ENCODE measurements at regions not wholly inside any gene's neighbourhood (a gene's known extent, or its start where the extent isn't known, plus 50 kb on each side); places are given as distances from the start of the nearest gene placed in this dataset.
"Not testable (repeated sequence)": the region's sequence is repeated elsewhere in the genome, so short reads cannot be mapped to it uniquely, and the experiment has no call there.

- H3K4me3 ChIP-seq (ENCODE audit: low read depth, low read length) = no peak overlapping the region
- no peak for DNase-seq (ENCODE audit: low read depth)
- TF ChIP-seq CTCF (IDR thresholded peaks at IDR 0.05; ENCODE audit: control insufficient read depth, extremely low read depth, insufficient read depth) = no peak
Observed at GRCh38 chr5:25481463-25481862, 836.7 kb upstream of the CDH10 start.

DNA sequence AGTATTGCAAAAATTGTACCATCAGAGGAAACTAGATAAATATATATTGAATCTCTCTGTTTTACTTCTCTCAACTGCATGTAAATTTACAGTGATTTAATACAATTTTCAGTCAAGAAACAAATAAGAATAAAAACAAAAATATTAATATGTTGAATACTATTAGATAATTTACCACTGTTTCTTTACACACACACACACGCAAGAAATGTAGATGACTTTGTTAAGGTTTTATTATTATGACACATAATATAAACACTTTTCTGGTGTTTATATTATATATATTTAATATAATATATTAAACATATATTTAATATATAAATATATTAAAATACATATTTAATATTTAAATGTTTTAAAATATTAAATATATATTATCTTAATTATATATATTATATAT lies 814.3 kb upstream of the CDH10 start:
- H3K4me3 ChIP-seq (ENCODE audit: low read depth, low read length) = no peak overlapping the region
- DNase-seq (ENCODE audit: low read depth) = no peak
- no peak for TF ChIP-seq CTCF (IDR thresholded peaks at IDR 0.05; ENCODE audit: control insufficient read depth, extremely low read depth, insufficient read depth)

GRCh38 chr5:25458628-25459027 lies 813.9 kb upstream of the CDH10 start:
- no peak for DNase-seq (ENCODE audit: low read depth)
- no peak for TF ChIP-seq CTCF (IDR thresholded peaks at IDR 0.05; ENCODE audit: control insufficient read depth, extremely low read depth, insufficient read depth)

GRCh38 chr5:25453500-25453899 lies 808.7 kb upstream of the CDH10 start:
- no peak for DNase-seq (ENCODE audit: low read depth)
- TF ChIP-seq CTCF (IDR thresholded peaks at IDR 0.05; ENCODE audit: control insufficient read depth, extremely low read depth, insufficient read depth) = no peak

More at GRCh38 chr5:25458628-25459027, 813.9 kb upstream of the CDH10 start:
- no peak overlapping the region for H3K4me3 ChIP-seq (ENCODE audit: low read depth, low read length)

DNA sequence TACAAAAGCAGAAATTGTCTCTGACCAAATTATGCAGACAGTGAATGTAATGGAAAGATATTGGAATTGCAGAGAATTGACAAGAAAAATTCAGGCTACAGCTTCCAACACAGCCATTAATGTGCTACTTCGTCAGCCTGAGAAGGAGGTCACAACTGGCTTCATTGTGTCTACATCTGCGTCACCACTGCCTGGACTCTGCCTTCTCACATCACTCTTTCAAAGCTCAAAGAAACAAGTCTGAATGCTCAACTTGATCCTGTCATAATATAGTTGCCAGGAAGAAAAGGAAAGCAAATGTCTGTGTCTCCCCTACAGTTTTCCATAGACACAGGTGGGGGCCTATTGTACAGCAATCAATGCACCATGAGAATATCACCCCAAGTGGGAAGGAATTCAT lies 806.5 kb upstream of the CDH10 start:
- no peak overlapping the region for H3K4me3 ChIP-seq (ENCODE audit: low read depth, low read length)
- DNase-seq (ENCODE audit: low read depth) = no peak
- no peak for TF ChIP-seq CTCF (IDR thresholded peaks at IDR 0.05; ENCODE audit: control insufficient read depth, extremely low read depth, insufficient read depth)

More at GRCh38 chr5:25453500-25453899, 808.7 kb upstream of the CDH10 start:
- no peak overlapping the region for H3K4me3 ChIP-seq (ENCODE audit: low read depth, low read length)

- H3K4me3 ChIP-seq (ENCODE audit: low read depth, low read length) = no peak overlapping the region
- no peak for TF ChIP-seq CTCF (IDR thresholded peaks at IDR 0.05; ENCODE audit: control insufficient read depth, extremely low read depth, insufficient read depth)
- DNase-seq (ENCODE audit: low read depth) = peak; percentile 15
Observed at GRCh38 chr5:25448646-25449045, 803.9 kb upstream of the CDH10 start.

DNA sequence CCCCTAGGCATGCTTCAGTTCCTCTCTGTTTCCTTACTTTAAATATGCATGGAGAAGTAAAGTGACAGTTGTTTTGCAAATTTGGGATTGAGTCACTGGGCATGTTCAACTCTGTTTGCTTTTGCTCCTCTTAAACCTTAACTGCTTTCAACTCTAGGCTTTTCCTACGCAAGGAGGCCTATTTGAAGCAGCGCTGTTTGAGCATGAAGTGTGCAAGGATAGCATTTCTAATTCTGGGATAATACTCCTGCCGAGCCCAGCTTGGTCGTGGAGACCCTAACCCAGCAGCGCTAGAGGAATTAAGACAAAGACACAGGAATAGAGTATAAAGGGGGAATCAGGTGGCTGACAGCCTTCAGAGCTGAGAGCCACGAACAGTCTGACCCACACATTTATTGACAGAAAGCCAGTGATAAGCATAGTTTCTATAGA lies 803.4 kb upstream of the CDH10 start:
- no peak for TF ChIP-seq CTCF (IDR thresholded peaks at IDR 0.05; ENCODE audit: control insufficient read depth, extremely low read depth, insufficient read depth)
- no peak overlapping the region for H3K4me3 ChIP-seq (ENCODE audit: low read depth, low read length)
- DNase-seq (ENCODE audit: low read depth) = peak; percentile 75

GRCh38 chr5:25446061-25446420 lies 801.3 kb upstream of the CDH10 start:
- DNase-seq (ENCODE audit: low read depth); H3K4me3 ChIP-seq (ENCODE audit: low read depth, low read length): not testable (repeated sequence)

GRCh38 chr5:25445381-25446060 lies 800.7 kb upstream of the CDH10 start:
- DNase-seq (ENCODE audit: low read depth); H3K4me3 ChIP-seq (ENCODE audit: low read depth, low read length): not testable (repeated sequence)

Data from LNCaP clone FGC (cell line).